ENCODE measurements at regions not wholly inside any gene's neighbourhood (a gene's known extent, or its start where the extent isn't known, plus 50 kb on each side); places are given as distances from the start of the nearest gene placed in this dataset.
A peak's percentile ranks its signal among the peaks of the same experiment; 100 is the strongest.

GRCh38 chr22:17269607-17270261, 50.5 kb upstream of the ADA2 start:
- no peak for DNase-seq (ENCODE audit: low spot score)
- in situ Hi-C loops (cut with MboI; ENCODE audit: low sequenced_read_pairs, unreplicated experiment) = no loop called here
- TF ChIP-seq CTCF (IDR thresholded peaks at IDR 0.05; ENCODE audit: borderline replicate concordance, control extremely low read depth, extremely low read depth, insufficient read depth, missing control alignments) = no peak

- DNase-seq (ENCODE audit: low spot score) = peak; percentile 31
- in situ Hi-C loops (cut with MboI; ENCODE audit: low sequenced_read_pairs, unreplicated experiment) = no loop called here
- TF ChIP-seq CTCF (IDR thresholded peaks at IDR 0.05; ENCODE audit: borderline replicate concordance, control extremely low read depth, extremely low read depth, insufficient read depth, missing control alignments) = no peak
Measured at GRCh38 chr22:17269224-17269606, 50.0 kb upstream of the ADA2 start.
